Stomach (tissue), 8 donors: ENCODE measurements at regions not wholly inside any gene's neighbourhood (a gene's known extent, or its start where the extent isn't known, plus 50 kb on each side); places are given as distances from the start of the nearest gene placed in this dataset.

Experiments
- DNase-seq, 2 donors: peaks; one replicate each; pipeline versions ENCODE4 v3.0.0 to v3.0.0-alpha.2; 2013 to 2019
- H3K27ac ChIP-seq, 5 donors: fragments of 200-600 bp in 4 of 5; sonication (generic) in 4 of 5; one replicate each; pipeline ENCODE4 v1.5.1; 2013 to 2019; ENCODE audit warnings: mild to moderate bottlenecking in 1 of 5, moderate library complexity in 1 of 5
- H3K27me3 ChIP-seq, 3 donors: fragments of 200-600 bp; sonication (generic); one replicate each; pipeline ENCODE4 v1.5.1; 2017 to 2019; ENCODE audit warnings: mixed run types in 1 of 3
- H3K36me3 ChIP-seq, 4 donors: fragments of 200-600 bp; sonication (generic); 1 replicate in 3 of 4; 2 replicates in 1 of 4; pipeline ENCODE4 v1.5.1; 2016 to 2019
- H3K4me1 ChIP-seq, 4 donors: fragments of 200-600 bp; sonication (generic); one replicate each; pipeline ENCODE4 v1.5.1; 2016 to 2019
- H3K4me3 ChIP-seq, 4 donors: fragments of 200-600 bp; sonication (generic) in 3 of 4; one replicate each; pipeline ENCODE4 v1.5.1; 2016 to 2019; ENCODE audit warnings: mild to moderate bottlenecking in 1 of 4
- H3K9me3 ChIP-seq, 4 donors: fragments of 200-600 bp; sonication (generic); one replicate each; pipeline ENCODE4 v1.5.1; 2016 to 2019
- CTCF ChIP-seq, 7 experiments: fragments of 450-650 bp in 4 of 7; fragments of 200-600 bp in 3 of 7; sonication (generic) in 3 of 7; IDR thresholded peaks; one replicate each; pipeline ENCODE4 v1.5.1; 2016 to 2019; ENCODE audit warnings: antibody characterized with exemption in 7 of 7, control low read depth in 2 of 7, mild to moderate bottlenecking in 1 of 7
- EP300 ChIP-seq: sonication (generic); formaldehyde crosslinking; IDR thresholded peaks from one replicate; pipeline ENCODE4 v1.6.1; 2017; ENCODE audit warnings: antibody characterized with exemption
- POLR2A ChIP-seq, 4 donors: fragments of 450-650 bp; IDR thresholded peaks; one replicate each; pipeline ENCODE4 v1.6.1; 2016; ENCODE audit warnings: antibody characterized with exemption in 4 of 4, control low read depth in 2 of 4, mild to moderate bottlenecking in 1 of 4, moderate library complexity in 1 of 4
- POLR2AphosphoS5 ChIP-seq, 3 donors: sonication (generic); formaldehyde crosslinking; IDR thresholded peaks; one replicate each; pipeline ENCODE4 v1.6.1; 2016; ENCODE audit warnings: antibody characterized with exemption in 3 of 3
- WGBS, 5 donors: extraction: QIAGEN DNeasy Blood & Tissue Kit in 3 of 5; methylation state at CpG; one replicate each; pipeline versions ENCODE4 v1.1.5 to v1.1.7; 2013 to 2018; 5-methylcytosine and 5-hydroxymethylcytosine counted together
- intact Hi-C: fragments of 100-400 bp; cut with DNase I; formaldehyde crosslinking; loops from one replicate; pipeline ENCODE4 v1.15.1; 2023; ENCODE audit warnings: low total_unique reads
- donor health status: healthy with polysubstance abuse.
- donor health status: Bipolar disorder and iron deficiency.
- donor health status: healthy.

- H3K27ac ChIP-seq: no peak overlapping the region
- H3K27me3 ChIP-seq: no peaks in the 10 kb centered on the region
- no peak overlapping the region for H3K4me3 ChIP-seq
- peaks cover 0 to 13% (median 0%) of the 10 kb centered on the region in 4 donors for H3K9me3 ChIP-seq
- intact Hi-C loops: no loop called here
- H3K36me3 ChIP-seq: no peaks in the 10 kb centered on the region
- H3K4me1 ChIP-seq: no peaks in the 10 kb centered on the region
- 75 to 80% (median 78%) methylated on average over 6 of the region's 6 CpGs for WGBS, 5 donors
- DNase-seq: no peak
- TF ChIP-seq EP300: no peak
- TF ChIP-seq POLR2A (IDR thresholded peaks at IDR 0.05): no peak
- no peak for TF ChIP-seq POLR2AphosphoS5 (IDR thresholded peaks at IDR 0.05)
- no peak for TF ChIP-seq CTCF (IDR thresholded peaks at IDR 0.05)
These were observed 2101.5 kb upstream of the AGA start for GRCh38 chr4:179543771-179544170.

GRCh38 chr4:179544496-179544895, 2102.3 kb upstream of the AGA start:
- 94 to 98% (median 96%) methylated on average over 1 of the region's 1 CpG for WGBS, 5 donors
- Histone ChIP-seq H3K27me3 (no peaks in the 10 kb centered on the region), H3K9me3 (peaks cover 0 to 13% (median 0%) of the 10 kb centered on the region in 4 donors), H3K4me3 (no peak overlapping the region), H3K4me1 (no peaks in the 10 kb centered on the region), H3K27ac (no peak overlapping the region), H3K36me3 (no peaks in the 10 kb centered on the region)
- intact Hi-C loops: no loop called here
- TF ChIP-seq POLR2A (IDR thresholded peaks at IDR 0.05): no peak
- TF ChIP-seq POLR2AphosphoS5 (IDR thresholded peaks at IDR 0.05): no peak
- TF ChIP-seq EP300: no peak
- no peak for TF ChIP-seq CTCF (IDR thresholded peaks at IDR 0.05)
- no peak for DNase-seq

- TF ChIP-seq POLR2A (IDR thresholded peaks at IDR 0.05) (no peak), EP300 (no peak), CTCF (IDR thresholded peaks at IDR 0.05) (no peak)
These were observed 2109.9 kb upstream of the AGA start for GRCh38 chr4:179552131-179552530.

GRCh38 chr4:179563741-179564140, 2121.5 kb upstream of the AGA start:
- Histone ChIP-seq H3K27me3 (no peaks in the 10 kb centered on the region), H3K36me3 (no peaks in the 10 kb centered on the region), H3K9me3 (peaks cover 0 to 19% (median 4%) of the 10 kb centered on the region in 4 donors), H3K27ac (no peak overlapping the region), H3K4me1 (no peaks in the 10 kb centered on the region), H3K4me3 (no peak overlapping the region)
- 55 to 71% (median 62%) methylated on average over 4 of the region's 4 CpGs for WGBS, 5 donors
- TF ChIP-seq CTCF (IDR thresholded peaks at IDR 0.05): no peak
- TF ChIP-seq EP300: no peak
- TF ChIP-seq POLR2AphosphoS5 (IDR thresholded peaks at IDR 0.05): no peak
- TF ChIP-seq POLR2A (IDR thresholded peaks at IDR 0.05): no peak
- DNase-seq: no peak
- intact Hi-C loops: no loop called here

More at GRCh38 chr4:179552131-179552530, 2109.9 kb upstream of the AGA start:
- intact Hi-C loops: no loop called here
- no peak overlapping the region for H3K4me3 ChIP-seq
- WGBS, 5 donors: 64 to 88% (median 80%) methylated on average over 2 of the region's 2 CpGs
- H3K4me1 ChIP-seq: no peaks in the 10 kb centered on the region
- peaks cover 0 to 5% (median 0%) of the 10 kb centered on the region in 4 donors for H3K9me3 ChIP-seq
- no peak for DNase-seq
- no peak overlapping the region for H3K27ac ChIP-seq
- no peaks in the 10 kb centered on the region for H3K27me3 ChIP-seq
- H3K36me3 ChIP-seq: no peaks in the 10 kb centered on the region
